ENCODE measurements at regions not wholly inside any gene's neighbourhood (a gene's known extent, or its start where the extent isn't known, plus 50 kb on each side); places are given as distances from the start of the nearest gene placed in this dataset.

GRCh38 chr14:101289230-101289690 lies 272.0 kb upstream of the DIO3 start (continued):
- TF ChIP-seq NCOA5 (CRISPR knock-in tag; IDR thresholded peaks at IDR 0.05) (no peak), THYN1 (CRISPR knock-in tag; IDR thresholded peaks at IDR 0.05; ENCODE audit: borderline replicate concordance, low read depth) (no peak), ZNF441 (CRISPR knock-in tag; IDR thresholded peaks at IDR 0.05; ENCODE audit: borderline replicate concordance) (no peak), ZSCAN25 (CRISPR knock-in tag; IDR thresholded peaks at IDR 0.05) (no peak; the same call in 1 of the 2 replicates), PCBP1 (IDR thresholded peaks at IDR 0.05; ENCODE audit: borderline replicate concordance, low read depth, low read length) (no peak), SIX1 (CRISPR knock-in tag; IDR thresholded peaks at IDR 0.05; ENCODE audit: borderline replicate concordance) (peak; percentile 71), MAFK (conservative IDR thresholded peaks at IDR 0.05 in 1 of 2, IDR thresholded peaks at IDR 0.05 in 1 of 2; ENCODE audit: low read length in 2 of 2) (peak in 1 of 2 experiments; percentile 0; a peak in 1 of 4 replicates), ATF7 (IDR thresholded peaks at IDR 0.05) (no peak), ATF7 (CRISPR knock-in tag; IDR thresholded peaks at IDR 0.05) (no peak; the same call in 1 of the 2 replicates), THRA (CRISPR knock-in tag; IDR thresholded peaks at IDR 0.05; ENCODE audit: borderline replicate concordance) (peak; percentile 91; the same call in 1 of the 2 replicates), CHD2 (IDR thresholded peaks at IDR 0.05; ENCODE audit: low read depth, low read length) (no peak), ZNF619 (CRISPR knock-in tag; IDR thresholded peaks at IDR 0.05) (no peak), ZNF549 (CRISPR knock-in tag; IDR thresholded peaks at IDR 0.05) (0 out of 2 replicates have a peak, but pooled peaks have one; percentile 34), IRF2 (CRISPR knock-in tag; IDR thresholded peaks at IDR 0.05) (peak; percentile 89), RBAK (CRISPR knock-in tag; IDR thresholded peaks at IDR 0.05) (no peak), CEBPB (IDR thresholded peaks at IDR 0.05; ENCODE audit: borderline replicate concordance, low read depth, low read length) (peak; percentile 99), MAF1 (CRISPR knock-in tag; IDR thresholded peaks at IDR 0.05; ENCODE audit: borderline replicate concordance) (no peak), ZIK1 (CRISPR knock-in tag; IDR thresholded peaks at IDR 0.05; ENCODE audit: borderline replicate concordance, low read depth) (no peak), ZNF562 (CRISPR knock-in tag; IDR thresholded peaks at IDR 0.05; ENCODE audit: borderline replicate concordance) (no peak), ZNF468 (CRISPR knock-in tag; IDR thresholded peaks at IDR 0.05) (no peak), ZNF737 (CRISPR knock-in tag; IDR thresholded peaks at IDR 0.05; ENCODE audit: borderline replicate concordance) (no peak)
- TF ChIP-seq, protein P1, sequence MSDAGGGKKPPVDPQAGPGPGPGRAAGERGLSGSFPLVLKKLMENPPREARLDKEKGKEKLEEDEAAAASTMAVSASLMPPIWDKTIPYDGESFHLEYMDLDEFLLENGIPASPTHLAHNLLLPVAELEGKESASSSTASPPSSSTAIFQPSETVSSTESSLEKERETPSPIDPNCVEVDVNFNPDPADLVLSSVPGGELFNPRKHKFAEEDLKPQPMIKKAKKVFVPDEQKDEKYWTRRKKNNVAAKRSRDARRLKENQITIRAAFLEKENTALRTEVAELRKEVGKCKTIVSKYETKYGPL (CRISPR knock-in tag; IDR thresholded peaks at IDR 0.05) = 0 out of 2 replicates have a peak, but pooled peaks have one; percentile 65
- TF ChIP-seq, protein P2, sequence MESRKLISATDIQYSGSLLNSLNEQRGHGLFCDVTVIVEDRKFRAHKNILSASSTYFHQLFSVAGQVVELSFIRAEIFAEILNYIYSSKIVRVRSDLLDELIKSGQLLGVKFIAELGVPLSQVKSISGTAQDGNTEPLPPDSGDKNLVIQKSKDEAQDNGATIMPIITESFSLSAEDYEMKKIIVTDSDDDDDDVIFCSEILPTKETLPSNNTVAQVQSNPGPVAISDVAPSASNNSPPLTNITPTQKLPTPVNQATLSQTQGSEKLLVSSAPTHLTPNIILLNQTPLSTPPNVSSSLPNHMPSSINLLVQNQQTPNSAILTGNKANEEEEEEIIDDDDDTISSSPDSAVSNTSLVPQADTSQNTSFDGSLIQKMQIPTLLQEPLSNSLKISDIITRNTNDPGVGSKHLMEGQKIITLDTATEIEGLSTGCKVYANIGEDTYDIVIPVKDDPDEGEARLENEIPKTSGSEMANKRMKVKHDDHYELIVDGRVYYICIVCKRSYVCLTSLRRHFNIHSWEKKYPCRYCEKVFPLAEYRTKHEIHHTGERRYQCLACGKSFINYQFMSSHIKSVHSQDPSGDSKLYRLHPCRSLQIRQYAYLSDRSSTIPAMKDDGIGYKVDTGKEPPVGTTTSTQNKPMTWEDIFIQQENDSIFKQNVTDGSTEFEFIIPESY (CRISPR knock-in tag; IDR thresholded peaks at IDR 0.05) = peak; percentile 66; the same call in 1 of the 2 replicates
- TF ChIP-seq, protein P3, sequence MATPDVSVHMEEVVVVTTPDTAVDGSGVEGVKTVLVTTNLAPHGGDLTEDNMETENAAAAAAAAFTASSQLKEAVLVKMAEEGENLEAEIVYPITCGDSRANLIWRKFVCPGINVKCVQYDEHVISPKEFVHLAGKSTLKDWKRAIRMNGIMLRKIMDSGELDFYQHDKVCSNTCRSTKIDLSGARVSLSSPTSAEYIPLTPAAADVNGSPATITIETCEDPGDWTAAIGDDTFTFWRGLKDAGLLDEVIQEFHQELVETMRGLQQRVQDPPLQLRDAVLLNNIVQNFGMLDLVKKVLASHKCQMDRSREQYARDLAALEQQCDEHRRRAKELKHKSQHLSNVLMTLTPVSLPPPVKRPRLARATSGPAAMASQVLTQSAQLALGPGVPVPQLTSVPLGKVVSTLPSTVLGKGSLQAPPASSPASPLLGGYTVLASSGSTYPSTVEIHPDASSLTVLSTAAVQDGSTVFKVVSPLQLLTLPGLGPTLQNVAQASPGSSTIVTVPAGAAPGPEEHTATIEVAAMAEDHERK (CRISPR knock-in tag; IDR thresholded peaks at IDR 0.05; ENCODE audit: low read depth) = no peak
